DMS 273 (cell line): ENCODE measurements at regions not wholly inside any gene's neighbourhood (a gene's known extent, or its start where the extent isn't known, plus 50 kb on each side); places are given as distances from the start of the nearest gene placed in this dataset.
"Not testable (repeated sequence)": the region's sequence is repeated elsewhere in the genome, so short reads cannot be mapped to it uniquely, and the experiment has no call there.

Experiments used
- DNase-seq: peaks from one replicate; lab custom pipeline; 2025; ENCODE audit not compliant: unreplicated experiment; lab: John Stamatoyannopoulos, UW

DNA sequence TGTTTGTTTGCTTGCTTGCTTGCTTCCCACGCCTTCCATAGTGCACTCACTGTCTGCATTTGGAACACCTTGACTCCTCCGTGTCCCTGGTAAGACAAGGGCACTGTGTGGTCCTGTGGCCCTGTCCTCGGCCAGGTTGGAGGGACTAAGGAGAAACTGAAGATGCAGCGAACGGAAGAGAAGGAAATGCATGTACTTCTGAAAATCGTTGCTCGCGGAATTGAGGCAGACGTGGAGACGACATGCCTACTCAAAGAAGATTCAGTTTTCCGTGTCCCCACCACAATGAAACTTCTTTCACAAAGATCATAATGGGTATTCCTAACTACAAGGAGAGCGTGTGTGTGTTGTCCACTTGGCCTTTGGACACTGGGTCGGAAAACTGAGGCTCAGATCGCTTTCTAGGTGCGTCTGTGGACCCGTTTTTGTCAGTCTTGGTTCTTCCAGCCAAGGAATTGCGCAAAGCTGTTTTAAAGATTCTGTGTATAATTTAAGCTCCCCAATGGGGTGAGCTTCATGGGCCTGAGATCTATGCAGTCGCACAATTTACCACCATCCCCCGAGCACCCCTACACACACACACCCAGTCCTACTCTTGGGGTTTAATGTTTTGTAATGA is 120.4 kb upstream of the ZNF184 start:
- DNase-seq, result peak; percentile 60

- peak; percentile 94 for DNase-seq
Measured at GRCh38 chr6:27592481-27593199, 119.7 kb upstream of the ZNF184 start.

DNA sequence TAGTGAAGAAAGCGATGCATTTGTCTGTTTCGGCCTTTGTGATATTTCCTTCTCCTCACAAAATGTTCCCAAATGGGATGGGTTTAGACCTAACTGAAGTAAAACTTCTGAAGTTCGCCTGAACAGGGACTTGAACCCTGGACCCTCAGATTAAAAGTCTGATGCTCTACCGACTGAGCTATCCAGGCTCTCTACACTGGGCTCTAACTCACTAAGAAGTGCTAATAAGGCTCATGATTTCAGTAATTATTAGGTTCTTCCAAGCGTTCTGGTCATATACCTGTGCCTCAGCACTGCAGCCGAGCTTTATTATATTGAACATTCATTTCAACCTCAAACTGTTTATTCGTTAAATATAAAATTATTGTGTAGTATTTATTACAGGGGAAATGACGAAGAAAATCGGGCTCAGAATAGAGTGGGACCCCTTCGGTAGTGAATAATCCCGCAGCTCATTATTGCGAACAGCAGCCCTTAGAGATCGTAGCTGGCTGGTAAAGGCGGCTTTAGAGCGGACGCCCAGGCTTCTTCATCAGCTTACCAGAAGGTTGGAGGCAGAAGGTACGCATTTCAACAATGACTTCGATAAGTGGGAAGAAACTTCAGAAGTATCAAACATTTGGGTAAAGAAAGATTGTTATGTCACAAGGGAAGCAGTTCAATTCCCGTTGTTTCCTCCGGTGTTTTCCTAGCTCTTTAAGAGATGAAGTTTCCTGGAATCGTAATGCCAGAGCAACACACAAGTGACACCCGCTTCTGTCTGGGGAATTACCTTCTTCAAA is 119.0 kb upstream of the ZNF184 start:
- peak; percentile 90 for DNase-seq

- DNase-seq, result not testable (repeated sequence)
Measured at GRCh38 chr6:27585316-27585715, 112.4 kb upstream of the ZNF184 start.

GRCh38 chr6:27584326-27584725 is 111.4 kb upstream of the ZNF184 start:
- no peak for DNase-seq

DNA sequence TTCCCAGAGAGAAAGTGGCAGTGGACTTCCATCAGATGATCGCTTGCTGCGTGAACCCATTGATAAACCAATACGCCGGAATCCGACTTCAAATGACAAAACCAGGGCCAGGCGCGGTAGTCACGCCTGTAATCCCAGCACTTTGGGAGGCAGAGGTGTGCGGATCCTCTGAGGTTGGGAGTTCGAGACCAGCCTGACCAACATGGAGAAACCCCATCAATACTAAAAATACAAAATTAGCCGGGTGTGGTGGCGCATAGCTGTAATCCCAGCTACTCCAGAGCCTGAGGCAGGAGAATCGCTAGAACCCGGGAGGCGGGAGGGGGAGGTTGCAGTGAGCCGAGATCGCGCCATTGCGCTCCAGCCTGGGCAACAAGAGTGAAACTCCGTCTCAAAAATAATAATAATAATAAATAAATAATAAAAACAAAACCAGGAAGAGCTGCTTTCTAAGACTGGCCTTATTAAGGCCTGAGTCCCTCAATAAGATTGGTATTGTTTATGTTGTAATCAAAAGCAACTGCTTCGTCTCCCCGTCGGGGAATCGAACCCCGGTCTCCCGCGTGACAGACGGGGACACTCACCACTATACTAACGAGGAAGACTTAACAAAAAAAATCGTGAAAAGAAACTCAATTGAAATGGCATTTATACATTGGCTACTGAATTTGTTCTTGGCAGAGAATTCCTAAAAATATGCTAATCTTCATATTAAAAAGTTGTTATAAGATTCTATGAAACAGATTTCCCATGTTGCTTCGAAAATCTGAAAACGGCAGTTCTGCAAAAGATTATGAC is 110.2 kb upstream of the ZNF184 start:
- peak; percentile 88 for DNase-seq

- no peak for DNase-seq
Measured at GRCh38 chr6:27579973-27580372, 107.1 kb upstream of the ZNF184 start.

- DNase-seq, result no peak
Measured at GRCh38 chr6:27577922-27578321, 105.0 kb upstream of the ZNF184 start.

DNA sequence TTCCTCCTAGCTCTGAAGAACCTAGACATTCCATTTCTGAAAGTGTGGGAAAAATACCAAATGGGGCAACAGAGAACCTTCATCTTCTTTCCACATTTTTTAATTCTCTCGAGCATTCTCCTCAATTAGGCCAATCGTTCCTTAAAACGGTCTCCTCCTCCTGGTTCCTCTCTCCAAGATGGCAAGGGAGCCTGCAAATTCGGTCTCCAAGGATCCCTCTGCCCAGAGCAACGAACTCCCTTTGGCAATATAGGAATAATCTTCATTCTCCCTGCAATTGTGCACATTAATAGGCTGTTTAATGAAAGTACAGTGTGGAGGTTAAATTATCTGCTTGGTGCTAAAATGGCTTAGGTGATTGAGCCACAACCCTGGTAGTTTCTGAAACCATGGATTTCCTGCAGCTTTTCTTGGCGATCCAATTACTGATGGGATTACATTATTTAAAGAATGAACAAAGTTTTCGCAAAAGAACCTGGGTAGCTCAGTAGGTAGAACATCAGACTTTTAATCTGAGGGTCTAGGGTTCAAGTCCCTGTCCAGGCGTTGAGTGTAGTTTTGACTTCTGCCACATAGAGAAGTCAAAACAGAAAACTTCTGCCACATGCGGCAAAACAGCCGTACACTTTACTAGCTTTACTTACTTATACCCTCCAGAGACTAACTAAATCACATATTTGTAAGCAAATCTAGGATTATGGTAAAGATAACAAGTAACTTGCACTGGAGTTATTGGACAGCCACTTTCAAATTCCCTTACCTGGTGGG is 102.9 kb upstream of the ZNF184 start:
- DNase-seq, result peak; percentile 89

DNA sequence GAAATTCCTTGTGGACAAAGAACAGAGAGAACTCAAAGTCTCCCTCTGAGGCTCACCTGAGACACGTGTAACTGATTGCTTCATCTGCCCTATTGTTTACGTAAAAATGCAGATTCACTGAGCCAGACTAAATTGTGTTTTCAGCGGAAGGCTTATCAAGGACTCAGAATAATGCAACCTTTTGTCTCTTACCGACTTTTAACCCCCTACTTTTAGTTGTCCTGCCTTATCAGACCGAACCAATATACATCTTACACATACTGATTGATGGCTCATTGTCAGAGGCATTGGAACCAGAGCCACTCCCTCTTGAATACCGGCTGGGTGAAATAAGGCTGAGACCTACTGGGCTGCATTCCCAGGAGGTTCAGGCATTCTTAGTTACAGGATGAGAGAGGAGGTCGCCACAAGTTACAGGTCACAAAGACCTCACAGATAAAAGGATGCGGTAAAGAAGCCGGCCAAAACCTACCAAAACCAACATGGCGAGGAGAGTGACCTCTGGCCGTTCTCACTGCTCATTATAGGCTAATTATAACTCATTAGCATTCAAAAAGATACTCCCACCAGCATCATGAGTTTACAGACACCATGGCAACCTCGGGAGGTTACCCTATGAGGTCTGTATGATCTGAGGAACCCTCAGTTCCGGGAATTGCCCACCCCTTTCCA is 95.5 kb upstream of the ZNF184 start:
- DNase-seq, result no peak

- no peak for DNase-seq
Measured at GRCh38 chr6:27565839-27566779, 93.2 kb upstream of the ZNF184 start.

GRCh38 chr6:27562027-27562410 is 89.1 kb upstream of the ZNF184 start:
- peak; percentile 90 for DNase-seq

GRCh38 chr6:27558028-27558724 is 85.3 kb upstream of the ZNF184 start:
- no peak for DNase-seq

DNA sequence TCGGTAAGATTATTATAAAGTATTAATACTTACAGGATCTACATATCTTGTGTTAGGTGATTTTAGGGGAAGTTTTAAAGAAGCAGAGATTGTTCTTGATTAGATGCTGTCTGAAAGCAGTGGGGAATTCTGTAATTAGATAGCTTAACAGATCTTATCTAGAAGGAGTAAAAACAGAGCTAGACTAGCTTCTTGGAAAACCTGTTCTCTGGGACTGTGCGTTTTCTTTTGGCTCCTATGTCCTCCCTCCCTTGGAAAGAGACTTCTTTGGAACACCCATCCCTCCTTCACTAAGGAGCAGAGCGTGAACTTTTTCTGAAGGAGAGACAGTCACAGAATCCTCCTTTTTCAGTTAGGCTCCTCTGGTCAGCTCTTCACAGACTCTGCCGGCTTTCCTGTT is 83.5 kb upstream of the ZNF184 start:
- DNase-seq, result no peak

DNA sequence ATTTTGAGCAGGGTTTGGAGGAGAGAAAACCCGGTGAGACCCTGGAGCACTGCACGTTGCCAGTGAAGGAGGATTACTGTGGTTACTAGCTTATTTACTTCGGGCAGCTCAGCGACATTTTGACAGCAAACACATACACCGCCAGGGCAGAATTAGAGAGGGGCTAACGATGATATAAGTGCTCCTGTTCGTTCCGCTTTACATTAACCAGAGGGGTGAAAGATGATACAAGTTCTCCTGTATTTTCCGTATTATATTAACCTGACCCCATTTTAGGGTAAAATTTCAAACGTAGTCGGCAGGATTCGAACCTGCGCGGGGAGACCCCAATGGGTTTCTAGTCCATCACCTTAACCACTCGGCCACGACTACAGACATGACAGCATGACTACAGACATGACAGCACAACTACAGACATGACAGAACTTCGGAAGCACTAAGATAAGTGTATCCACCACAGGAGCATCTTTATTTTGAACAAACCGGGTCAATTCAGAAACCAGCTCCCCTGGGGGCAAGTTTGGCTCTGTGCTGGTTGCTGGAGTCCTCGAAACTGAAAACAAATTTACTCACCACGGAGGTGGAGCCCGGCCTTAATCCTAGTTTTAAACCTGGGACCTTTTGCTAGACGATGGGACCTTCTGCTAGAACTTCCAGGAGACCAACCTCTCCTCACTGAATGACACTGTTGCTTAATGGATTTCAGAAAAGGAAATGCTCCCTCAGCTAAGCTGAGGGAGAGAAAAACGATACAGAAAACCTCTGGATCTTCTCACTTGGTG is 80.4 kb upstream of the ZNF184 start:
- peak; percentile 92 for DNase-seq

- DNase-seq, result no peak
Measured at GRCh38 chr6:27551607-27552006, 78.7 kb upstream of the ZNF184 start.

DNA sequence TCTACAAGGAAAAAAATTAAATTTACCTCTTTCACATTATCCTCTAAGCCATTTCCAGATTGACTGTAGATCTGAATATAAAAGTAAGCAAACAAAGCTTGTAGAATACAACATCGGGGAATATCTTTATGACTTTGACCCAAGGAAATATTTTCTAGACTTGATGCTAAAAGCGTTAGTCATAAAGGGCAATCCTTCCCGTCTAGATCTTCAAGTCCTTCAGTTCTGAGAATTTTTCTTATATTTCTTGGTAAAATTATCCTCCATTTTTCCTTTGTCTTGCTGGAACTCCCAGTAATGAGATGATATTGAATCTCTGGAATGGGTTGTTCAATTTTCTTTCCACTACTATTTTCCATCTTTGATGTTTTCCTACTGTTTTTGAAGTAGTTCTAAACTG is 77.8 kb upstream of the ZNF184 start:
- no peak for DNase-seq

GRCh38 chr6:27549241-27549598 is 76.3 kb upstream of the ZNF184 start:
- not testable (repeated sequence) for DNase-seq
